ENCODE measurements at regions not wholly inside any gene's neighbourhood (a gene's known extent, or its start where the extent isn't known, plus 50 kb on each side); places are given as distances from the start of the nearest gene placed in this dataset.

- no peaks in the 10 kb centered on the region for H3K36me3 Mint-ChIP-seq (ENCODE audit: low read depth)
- H3K4me3 Mint-ChIP-seq, result no peak overlapping the region
- no peaks in the 10 kb centered on the region for H3K4me1 Mint-ChIP-seq
- H3K27ac Mint-ChIP-seq, result no peak overlapping the region
- no peaks in the 10 kb centered on the region for H3K27me3 Mint-ChIP-seq (ENCODE audit: low read depth)
- TF ChIP-seq CTCF (IDR thresholded peaks at IDR 0.05; ENCODE audit: unreplicated experiment in 3 of 3), result no peak
- no peaks in the 10 kb centered on the region for H3K9me3 Mint-ChIP-seq
Measured at GRCh38 chr10:106410331-106410730, 754.2 kb downstream of the SORCS1 start.

- Mint-ChIP-seq H3K4me1 (no peaks in the 10 kb centered on the region), H3K27ac (no peak overlapping the region), H3K9me3 (no peaks in the 10 kb centered on the region), H3K4me3 (no peak overlapping the region), H3K36me3 (ENCODE audit: low read depth) (no peaks in the 10 kb centered on the region), H3K27me3 (ENCODE audit: low read depth) (no peaks in the 10 kb centered on the region)
- no peak for TF ChIP-seq CTCF (IDR thresholded peaks at IDR 0.05; ENCODE audit: unreplicated experiment in 3 of 3)
Measured at GRCh38 chr10:106405141-106405540, 759.4 kb downstream of the SORCS1 start.

GRCh38 chr10:106402458-106402857, 762.0 kb downstream of the SORCS1 start:
- no peaks in the 10 kb centered on the region for H3K4me1 Mint-ChIP-seq
- no peaks in the 10 kb centered on the region for H3K9me3 Mint-ChIP-seq
- no peak for TF ChIP-seq CTCF (IDR thresholded peaks at IDR 0.05; ENCODE audit: unreplicated experiment in 3 of 3)
- H3K27ac Mint-ChIP-seq, result no peak overlapping the region
- H3K27me3 Mint-ChIP-seq (ENCODE audit: low read depth), result no peaks in the 10 kb centered on the region
- no peak overlapping the region for H3K4me3 Mint-ChIP-seq
- no peaks in the 10 kb centered on the region for H3K36me3 Mint-ChIP-seq (ENCODE audit: low read depth)

- H3K27me3 Mint-ChIP-seq (ENCODE audit: low read depth), result no peaks in the 10 kb centered on the region
Measured at GRCh38 chr10:106401967-106402366, 762.5 kb downstream of the SORCS1 start.

GRCh38 chr10:106401161-106401560, 763.3 kb downstream of the SORCS1 start:
- no peaks in the 10 kb centered on the region for H3K36me3 Mint-ChIP-seq (ENCODE audit: low read depth)
- no peaks in the 10 kb centered on the region for H3K4me1 Mint-ChIP-seq
- H3K4me3 Mint-ChIP-seq, result no peak overlapping the region
- no peaks in the 10 kb centered on the region for H3K27me3 Mint-ChIP-seq (ENCODE audit: low read depth)
- no peak overlapping the region for H3K27ac Mint-ChIP-seq
- TF ChIP-seq CTCF (IDR thresholded peaks at IDR 0.05; ENCODE audit: unreplicated experiment in 3 of 3), result peak in 1 of 3 experiments; percentile 29
- H3K9me3 Mint-ChIP-seq, result no peaks in the 10 kb centered on the region

More at GRCh38 chr10:106401967-106402366, 762.5 kb downstream of the SORCS1 start:
- Mint-ChIP-seq H3K9me3 (no peaks in the 10 kb centered on the region), H3K4me1 (no peaks in the 10 kb centered on the region), H3K4me3 (no peak overlapping the region), H3K36me3 (ENCODE audit: low read depth) (no peaks in the 10 kb centered on the region), H3K27ac (no peak overlapping the region)
- TF ChIP-seq CTCF (IDR thresholded peaks at IDR 0.05; ENCODE audit: unreplicated experiment in 3 of 3), result no peak

- Mint-ChIP-seq H3K4me1 (no peaks in the 10 kb centered on the region), H3K4me3 (no peak overlapping the region), H3K27ac (no peak overlapping the region), H3K36me3 (ENCODE audit: low read depth) (no peaks in the 10 kb centered on the region), H3K27me3 (ENCODE audit: low read depth) (no peaks in the 10 kb centered on the region), H3K9me3 (no peaks in the 10 kb centered on the region)
- TF ChIP-seq CTCF (IDR thresholded peaks at IDR 0.05; ENCODE audit: unreplicated experiment in 3 of 3), result no peak
Measured at GRCh38 chr10:106399112-106399511, 765.4 kb downstream of the SORCS1 start.
